Stimulated activated CD4-positive, alpha-beta T cell treated with anti-CD3 and anti-CD28 coated beads, Interleukin-2, amount 100 ng/mL, for 4 hours (primary cell): ENCODE measurements at regions not wholly inside any gene's neighbourhood (a gene's known extent, or its start where the extent isn't known, plus 50 kb on each side); places are given as distances from the start of the nearest gene placed in this dataset.
"Not testable (repeated sequence)": the region's sequence is repeated elsewhere in the genome, so short reads cannot be mapped to it uniquely, and the experiment has no call there.

ENCODE experiments used
- DNase-seq: peaks from one replicate; pipeline ENCODE4 v3.0.0-alpha.2; 2020; ENCODE audit warnings: low read depth

DNA sequence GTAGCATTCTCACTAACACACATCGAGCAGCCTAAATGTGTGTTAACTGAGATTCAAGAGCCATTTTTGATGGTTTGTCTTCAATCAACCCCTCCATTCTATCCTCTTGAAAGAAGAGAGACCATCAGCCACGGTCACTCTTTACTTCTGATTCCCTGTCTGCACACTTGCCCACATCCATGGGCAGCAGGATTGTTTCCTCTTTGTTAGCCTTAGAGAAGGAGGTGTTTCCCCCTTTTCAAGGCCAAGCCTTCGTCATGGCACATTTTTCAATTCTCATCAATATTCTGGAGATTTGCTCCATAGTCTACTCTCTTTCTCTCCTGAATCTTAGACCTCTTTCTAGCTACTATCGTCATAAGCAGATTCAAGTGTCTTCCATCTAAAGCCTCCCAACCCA is 522.4 kb upstream of the NAALADL2 start:
- DNase-seq = no peak

DNA sequence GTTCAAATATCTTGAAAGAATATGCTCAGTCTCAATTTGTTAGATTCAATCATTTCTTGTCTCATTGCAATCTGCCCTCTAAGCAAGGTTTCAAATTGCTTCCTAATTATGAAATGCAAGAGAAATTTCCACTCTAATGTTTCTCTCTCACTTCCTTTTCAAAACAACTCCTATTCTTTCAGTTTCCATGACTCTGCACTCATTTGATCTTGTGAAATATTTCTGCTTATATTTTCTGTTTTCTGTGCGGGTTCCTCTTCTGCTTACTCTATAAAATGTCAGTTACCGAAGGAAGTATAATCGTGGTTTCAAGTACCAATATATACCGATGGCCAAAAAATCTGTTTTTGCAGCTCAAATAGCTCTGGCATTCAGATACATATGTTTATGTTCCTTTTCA is 521.9 kb upstream of the NAALADL2 start:
- DNase-seq = no peak

DNA sequence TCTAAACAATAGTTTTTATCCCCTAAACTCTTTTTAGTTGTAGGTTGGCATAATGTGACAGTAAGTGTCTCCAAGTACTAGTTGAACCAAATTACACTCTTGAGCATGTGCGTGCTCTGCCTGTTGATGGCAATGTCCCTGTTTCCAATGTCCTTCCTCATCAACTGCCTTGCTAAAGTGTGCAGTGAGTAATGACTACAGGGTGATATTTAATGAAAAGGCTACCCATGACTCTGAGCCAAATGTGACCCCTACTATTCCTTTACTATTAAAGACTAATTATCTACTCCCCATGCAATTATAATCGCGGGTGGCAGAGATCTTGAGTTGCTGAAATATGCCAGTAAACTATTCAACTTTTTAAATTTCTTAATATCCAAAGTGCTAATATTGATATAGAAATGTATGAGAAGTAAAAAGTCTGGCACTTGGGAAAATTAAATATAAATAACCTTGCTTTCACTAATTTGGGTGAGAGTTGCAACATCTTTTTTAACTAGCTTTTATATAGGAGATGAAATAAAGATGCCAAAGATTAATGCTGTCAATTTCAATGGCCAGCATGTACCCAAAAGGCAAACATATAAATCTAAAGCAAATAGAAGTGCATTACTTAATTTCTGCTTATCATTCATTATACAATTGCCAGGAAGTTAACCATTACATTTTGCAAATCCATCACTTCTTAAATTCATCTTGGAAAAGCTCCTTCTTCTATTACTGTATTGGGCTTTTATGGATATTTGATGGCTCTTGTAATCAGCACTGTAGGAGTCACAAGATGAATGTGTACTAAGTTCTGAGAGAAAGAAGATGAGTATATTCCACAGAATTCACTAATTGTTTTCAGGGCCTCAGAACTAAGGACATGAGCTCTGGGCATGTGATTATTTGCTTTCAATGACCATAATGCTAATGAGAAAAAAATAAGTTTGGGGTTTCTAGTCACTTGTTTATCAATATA is 518.2 kb upstream of the NAALADL2 start:
- no peak for DNase-seq

DNA sequence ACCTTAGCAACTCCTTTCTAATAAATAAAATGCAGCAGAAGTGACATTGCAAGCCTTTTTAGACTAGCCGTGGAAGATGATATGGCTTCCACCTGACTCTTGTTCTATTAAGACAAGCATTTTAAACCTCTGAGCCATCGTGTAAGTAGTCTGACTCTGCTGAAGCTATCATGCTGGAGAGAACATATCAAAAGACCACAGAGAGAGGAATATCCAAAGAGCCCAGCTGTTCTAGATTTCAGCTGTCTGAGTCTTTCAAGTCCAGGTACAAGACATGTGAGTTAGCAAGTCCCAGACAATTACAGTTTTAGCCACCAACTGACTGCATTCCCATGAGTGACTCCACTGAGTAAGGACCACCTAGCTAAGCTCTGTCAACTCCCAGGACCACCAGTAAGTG is 517.0 kb upstream of the NAALADL2 start:
- DNase-seq = no peak

DNA sequence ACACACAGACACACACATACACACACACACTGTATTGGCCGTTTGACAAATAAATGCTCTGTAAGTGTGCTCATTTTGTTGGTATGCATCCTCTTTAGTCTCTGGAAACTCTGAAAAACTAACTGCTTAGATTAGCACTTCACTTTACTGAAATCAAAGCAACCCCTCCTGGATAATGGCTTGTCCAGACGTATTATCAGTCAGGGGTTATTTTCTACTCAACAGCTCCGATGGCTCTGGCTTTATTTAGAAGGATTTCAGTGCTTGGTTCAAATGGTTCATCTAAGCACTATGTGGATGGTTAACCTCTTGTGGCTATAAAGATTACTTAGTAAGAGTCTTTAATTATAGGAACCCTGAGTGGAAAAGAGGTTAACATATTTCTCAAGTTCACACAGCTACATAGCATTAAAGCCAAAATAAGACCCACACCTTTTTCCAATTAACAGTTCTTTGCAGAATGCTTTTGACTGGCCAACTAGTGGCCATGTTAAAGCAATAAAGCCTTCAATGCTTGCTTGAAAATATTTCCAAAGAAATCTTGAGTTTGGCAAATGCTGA is 516.1 kb upstream of the NAALADL2 start:
- no peak for DNase-seq

DNA sequence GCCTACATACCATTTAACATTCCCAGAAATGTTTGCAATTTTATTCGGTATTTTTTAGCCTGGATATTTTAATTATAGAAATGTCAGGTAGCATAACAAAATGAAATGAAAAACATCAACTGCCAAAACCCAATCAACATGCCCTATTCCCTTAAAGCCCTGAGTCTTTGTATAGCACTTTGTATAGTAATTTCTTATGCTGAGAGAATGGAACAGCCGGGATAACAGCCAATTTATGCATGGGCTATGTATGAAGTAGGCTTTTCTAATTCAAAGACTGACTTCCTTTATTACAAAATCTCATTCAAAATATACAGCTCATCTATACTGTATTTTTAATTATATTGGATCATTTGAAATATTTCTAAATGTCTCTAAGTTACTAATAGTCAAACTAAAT is 513.0 kb upstream of the NAALADL2 start:
- DNase-seq = no peak

DNA sequence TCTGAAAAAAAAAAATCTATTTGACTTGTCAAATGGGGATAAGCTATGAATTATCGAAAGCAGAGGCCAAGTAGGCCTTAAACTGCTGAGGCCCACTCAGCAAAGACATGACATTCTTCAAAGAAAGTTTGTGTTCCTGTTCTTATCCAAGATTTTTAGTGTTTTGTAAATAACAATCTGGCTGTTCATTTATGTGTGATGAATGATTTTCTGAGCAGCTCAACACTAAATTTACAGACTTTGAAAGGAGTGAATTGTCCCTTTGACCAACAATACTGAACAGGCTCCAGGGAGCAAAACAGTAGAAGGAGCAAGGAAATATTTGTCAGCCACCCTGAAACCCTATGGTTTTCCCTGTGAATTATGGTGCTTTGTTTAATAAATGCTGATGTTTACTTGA is 512.6 kb upstream of the NAALADL2 start:
- no peak for DNase-seq

DNA sequence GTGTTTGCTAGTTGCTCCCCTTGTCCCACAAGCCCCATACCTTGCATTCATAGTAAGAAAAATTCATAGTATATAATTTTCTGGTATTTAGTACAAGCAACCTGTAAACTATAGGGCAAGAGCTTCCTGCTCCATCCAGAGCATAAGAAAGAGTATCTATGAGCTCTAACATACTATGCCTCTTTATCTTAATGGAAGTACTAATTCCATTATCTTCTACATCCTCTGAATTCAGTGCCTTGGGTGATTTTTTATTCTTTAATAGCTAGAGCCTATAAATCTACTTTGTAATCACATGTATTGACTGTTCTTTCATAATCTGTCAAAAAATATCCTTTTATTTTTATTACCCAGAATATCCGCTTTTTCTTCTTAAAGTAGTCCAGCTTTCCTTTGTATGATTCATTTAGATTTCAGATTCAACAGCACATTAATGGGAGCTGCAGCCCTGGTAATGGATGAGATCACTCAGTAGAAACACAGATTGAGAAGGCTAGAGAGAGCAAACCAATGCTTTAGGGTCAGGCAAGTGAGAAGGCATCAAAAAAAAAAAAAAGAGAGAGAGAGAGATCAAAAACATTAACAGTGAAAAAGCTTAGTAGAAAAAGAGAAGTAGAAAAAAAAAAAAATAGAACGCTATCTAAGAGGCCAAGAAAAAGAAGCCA is 511.5 kb upstream of the NAALADL2 start:
- DNase-seq = no peak

DNA sequence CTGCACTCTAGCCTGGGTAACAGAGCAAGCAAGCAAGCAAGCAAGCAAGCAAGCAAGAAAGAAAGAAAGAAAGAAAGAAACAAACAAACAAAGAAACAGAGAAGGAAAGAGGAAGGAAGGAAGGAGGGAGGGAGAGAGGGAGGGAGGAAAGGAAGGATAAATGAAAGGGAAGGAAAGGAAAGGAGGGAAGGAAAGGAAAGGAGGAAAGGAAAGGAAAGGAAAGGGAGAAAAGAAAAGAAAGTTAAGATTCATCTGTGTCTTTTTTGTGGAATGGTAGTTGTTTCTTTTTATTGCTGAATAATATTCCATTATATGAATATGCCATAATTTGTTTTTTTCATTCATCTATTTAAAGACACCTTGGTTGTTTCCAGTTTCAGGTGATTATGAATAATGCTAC is 506.9 kb upstream of the NAALADL2 start:
- no peak for DNase-seq

DNA sequence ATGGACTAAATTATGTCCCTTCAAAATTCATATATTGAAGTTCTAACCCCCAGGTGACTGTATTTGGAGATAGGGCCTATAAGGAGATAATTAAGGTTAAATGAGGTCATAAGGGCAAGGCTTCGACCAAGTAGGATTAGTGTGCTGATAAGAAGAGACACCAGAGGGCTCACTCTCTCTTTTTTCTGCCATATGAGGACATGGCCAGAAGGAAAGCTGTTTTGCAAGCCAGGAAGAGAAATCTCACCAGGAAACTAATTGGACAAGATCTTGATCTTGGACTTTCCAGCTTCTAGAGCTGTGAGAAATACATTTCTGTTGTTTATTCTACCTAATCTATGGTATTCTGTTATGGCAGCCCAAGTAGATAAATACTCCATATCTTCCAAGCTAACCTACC is 503.6 kb upstream of the NAALADL2 start:
- no peak for DNase-seq

DNA sequence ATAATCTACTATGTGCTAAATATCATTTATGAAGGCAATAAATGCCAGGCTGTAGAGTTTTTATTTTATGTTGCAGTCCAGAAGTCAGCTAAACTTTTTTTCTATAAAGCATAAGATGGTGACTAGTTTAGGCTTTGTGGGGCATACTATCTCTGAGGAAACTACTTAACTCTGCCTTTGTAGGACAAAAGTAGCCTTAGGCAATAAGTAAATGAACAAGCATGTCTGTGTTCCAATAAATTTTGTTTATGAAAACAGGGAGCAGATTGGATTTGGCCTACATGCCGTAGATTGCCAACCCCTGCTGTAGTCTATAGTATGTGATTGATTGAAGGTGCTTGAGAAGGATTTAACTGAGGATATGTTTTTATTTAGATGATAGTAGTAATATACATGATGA is 502.5 kb upstream of the NAALADL2 start:
- no peak for DNase-seq

DNA sequence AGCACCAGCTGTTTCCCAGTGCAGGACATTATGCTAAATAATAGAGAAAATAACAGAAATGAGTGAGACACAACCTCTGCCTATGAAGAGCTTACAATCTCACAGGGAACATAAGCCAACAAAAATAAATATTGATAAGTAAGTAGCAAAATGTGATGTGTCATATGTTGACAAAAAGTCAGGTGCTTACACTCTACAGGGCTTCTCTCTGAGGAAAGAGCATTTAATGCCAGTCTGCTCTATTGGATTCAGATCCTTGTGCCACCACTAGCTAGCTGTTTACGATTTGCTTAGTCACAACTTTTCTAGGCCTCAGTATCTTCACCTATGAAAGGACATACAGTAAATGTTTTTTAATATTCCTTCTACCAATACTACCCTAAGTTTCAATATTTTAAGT is 500.9 kb upstream of the NAALADL2 start:
- DNase-seq = no peak

DNA sequence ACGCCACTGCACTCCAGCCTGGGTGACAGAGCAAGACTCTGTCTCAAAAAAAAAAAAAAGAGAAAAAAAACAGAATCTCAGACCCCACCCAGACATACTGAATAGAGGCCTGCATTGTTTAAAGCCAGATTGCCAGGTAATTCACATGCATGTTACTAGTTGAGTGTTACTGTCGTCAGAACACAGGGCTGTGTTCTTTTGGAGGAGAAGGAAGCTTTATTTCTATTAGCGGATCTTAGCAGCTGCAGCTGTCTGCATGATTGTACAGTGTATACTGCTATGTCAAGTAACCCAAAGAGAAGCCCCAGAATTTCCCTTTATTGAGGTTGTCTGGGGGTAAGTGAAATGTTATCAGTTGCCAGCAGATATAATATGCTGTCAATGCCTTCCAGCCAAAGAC is 496.6 kb upstream of the NAALADL2 start:
- no peak for DNase-seq

DNA sequence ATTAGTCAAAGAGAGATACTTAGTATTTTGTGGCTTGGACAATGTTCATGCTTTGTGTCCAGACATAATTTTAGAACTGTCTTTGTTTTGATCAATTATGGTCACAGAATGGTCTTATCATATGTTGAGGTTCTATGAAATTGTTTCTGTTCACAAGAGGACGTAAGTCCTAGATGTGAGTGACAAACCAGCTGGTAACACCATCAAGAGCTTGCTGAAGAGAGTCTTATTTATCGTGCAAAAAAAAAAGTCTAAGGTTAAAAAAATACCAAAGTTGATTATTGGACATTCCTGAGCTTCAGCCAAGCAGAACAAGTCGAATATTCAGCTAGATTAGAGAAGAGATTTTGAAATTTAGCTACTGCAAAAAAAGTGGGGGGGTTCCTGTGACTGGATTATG is 495.9 kb upstream of the NAALADL2 start:
- DNase-seq = no peak

DNA sequence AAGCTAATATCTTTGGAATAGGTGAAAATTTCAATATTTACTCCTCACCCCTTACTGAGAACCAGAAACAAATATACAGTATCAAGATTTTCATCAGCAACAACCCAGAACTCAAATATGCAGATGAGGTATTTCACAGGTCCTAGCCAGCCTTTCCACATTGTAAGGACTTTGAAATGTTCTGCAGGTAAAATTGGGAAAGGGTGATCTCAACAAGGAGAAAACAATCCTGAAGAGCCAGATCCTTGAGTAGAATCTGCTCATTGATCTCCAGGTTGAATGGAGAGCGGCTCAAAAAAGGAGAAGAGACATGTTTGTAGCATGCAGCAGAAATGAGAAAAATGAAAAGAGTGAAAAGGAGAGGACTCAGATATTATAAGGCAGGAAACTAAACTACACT is 493.3 kb upstream of the NAALADL2 start:
- DNase-seq = no peak

DNA sequence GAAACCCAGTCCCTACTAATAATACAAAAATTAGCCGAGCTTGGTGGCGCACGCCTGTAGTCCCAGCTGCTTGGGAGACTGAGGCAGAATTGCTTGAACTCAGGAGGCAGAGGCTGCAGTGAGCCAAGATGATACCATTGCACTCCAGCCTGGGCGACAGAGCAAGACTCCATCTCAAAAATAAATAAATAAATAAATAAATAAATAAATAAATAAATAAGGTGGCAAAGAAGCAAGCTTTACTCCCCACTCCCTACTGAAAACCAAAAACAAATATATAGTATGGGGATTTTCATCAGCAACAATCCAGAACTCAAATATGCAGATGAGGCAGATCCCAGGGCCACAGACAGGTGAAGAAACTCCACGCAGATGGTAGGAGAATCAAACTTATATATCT is 492.2 kb upstream of the NAALADL2 start:
- DNase-seq = not testable (repeated sequence)

DNA sequence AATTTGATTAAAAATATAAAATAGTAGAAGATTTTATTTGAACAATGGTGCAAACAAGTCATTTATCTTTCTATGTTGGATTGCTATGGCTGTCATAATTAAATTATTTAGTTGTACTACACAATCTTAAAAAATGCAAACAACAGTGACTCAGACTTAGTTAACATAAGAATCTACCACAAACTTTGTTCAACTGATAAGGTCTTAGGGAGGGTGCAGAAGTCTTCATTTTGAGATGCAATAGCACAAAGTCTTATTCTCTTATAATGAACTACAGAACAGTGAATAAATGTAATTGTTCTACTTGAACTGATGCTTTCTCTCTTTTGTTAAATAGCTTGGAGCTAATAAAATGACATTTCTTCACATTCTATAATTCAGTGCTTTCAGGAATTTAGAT is 482.8 kb upstream of the NAALADL2 start:
- no peak for DNase-seq

DNA sequence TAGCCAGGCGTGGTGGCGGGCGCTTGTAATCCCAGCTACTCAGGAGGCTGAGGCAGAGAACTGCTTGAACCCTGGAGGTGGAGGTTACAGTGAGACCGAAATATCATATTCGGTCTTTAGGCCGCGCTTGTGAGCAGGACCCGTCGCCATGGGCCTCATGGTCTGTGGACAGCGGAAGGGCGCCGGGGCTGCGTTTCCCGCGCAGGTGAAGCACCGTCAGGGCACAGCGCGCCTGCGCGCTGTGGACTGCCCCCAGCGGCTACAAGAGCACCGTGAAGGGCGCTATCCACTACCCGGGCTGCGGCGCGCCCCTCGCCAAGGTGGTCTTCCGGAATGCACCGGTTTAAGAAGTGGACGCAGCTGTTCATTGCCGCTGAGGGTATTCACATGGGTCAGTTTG is 482.0 kb upstream of the NAALADL2 start:
- DNase-seq = no peak

DNA sequence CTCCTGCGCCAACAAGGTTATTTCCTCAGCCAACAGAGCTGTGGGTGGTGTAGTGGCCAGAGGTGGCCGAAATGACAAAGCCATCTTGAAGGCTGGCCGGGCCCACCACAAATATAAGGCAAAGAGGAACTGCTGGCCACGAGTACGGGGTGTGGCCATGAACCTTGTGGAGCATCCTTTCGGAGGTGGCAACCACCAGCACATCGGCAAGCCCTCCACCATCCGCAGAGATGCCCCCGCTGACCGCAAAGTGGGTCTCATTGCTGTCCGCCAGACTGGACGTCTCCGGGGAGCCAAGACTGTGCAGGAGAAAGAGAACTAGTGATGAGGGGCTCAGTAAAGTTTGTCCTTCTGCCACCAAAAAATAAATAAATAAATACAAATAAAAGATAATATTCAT is 481.4 kb upstream of the NAALADL2 start:
- DNase-seq = no peak

DNA sequence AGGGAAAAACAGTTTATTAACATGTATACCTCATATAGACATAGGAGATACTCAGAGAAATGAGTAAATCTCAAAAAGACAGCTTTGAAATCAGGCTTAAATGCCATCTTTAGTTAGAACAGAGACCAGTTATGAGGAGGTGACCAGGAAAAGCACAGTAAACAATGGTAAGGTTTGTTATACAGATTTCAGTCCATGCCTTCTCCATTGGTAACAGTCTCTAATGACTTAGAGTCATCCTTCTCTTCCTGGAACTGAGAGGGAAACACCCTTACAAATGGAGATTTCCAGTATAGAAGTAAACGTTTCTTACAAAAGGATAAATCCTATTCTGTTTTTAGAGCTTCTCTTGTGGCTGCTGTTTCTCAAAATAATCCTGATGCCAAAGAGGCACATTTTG is 476.3 kb upstream of the NAALADL2 start:
- no peak for DNase-seq

DNA sequence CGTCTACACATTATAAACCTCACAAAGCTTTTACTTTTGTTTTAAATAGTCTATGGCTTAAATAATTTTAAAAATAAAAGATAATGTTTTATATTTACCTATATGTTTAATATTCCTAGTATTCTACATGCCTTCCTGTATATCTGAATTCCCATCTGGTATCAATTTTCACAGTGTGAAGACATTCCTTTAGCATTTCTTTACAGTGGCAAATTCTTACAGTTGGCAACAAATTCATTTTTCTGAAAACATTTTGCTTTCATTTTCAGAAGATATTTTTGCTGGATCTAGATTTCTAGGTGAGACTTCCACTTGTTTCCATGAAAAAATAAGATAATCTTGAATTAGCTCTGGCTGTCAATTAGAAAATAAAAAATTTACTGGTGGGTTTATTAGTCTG is 471.4 kb upstream of the NAALADL2 start:
- no peak for DNase-seq

DNA sequence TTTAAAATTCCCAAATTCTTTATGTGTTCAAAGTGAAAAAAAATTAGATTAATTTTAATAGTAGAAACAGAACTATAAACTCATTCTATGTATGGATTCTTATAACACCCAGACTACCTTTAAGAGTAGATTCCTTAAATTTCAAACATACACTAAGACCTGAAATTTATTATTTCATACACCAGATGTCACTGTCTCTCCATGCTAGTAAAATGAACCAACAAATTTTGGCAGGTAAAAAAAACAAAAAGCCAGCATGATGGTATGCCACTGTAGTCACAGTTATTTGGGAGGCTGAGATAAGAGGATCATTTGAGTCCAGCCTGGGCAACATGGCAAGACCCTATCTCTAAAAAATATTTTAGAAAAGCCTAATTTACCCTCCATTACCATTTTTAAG is 461.3 kb upstream of the NAALADL2 start:
- no peak for DNase-seq

DNA sequence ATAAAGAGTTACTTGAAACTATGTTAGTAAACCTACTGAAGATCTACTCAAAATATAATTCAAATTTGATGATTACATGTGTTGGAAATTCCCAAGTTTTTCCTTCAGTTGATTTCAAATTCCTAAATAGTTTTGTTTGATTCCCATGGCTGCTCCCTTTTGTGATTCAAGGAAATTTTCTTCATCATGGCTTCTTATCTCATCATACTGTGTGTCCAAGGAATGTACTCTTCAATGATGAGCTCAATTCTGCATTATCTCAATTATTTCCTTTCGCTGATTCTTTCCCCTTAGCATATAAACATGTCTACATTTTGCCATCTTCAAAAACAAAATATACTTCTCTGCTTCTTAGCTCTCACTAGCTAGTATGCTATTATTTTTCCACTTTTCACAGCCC is 460.4 kb upstream of the NAALADL2 start:
- no peak for DNase-seq
